ENCODE measurements at regions not wholly inside any gene's neighbourhood (a gene's known extent, or its start where the extent isn't known, plus 50 kb on each side); places are given as distances from the start of the nearest gene placed in this dataset.
"Not testable (repeated sequence)": the region's sequence is repeated elsewhere in the genome, so short reads cannot be mapped to it uniquely, and the experiment has no call there.

- no peak for DNase-seq (ENCODE audit: low read depth)
These were observed 52.7 kb upstream of the PLA2G4A start for GRCh38 chr1:186775881-186776560.

GRCh38 chr1:186775036-186775435 lies 53.7 kb upstream of the PLA2G4A start:
- no peak for DNase-seq (ENCODE audit: low read depth)

- no peak for DNase-seq (ENCODE audit: low read depth)
These were observed 56.5 kb upstream of the PLA2G4A start for GRCh38 chr1:186772228-186772627.

- DNase-seq (ENCODE audit: low read depth), result no peak
These were observed 58.3 kb upstream of the PLA2G4A start for GRCh38 chr1:186770421-186770820.

- DNase-seq (ENCODE audit: low read depth), result no peak
These were observed 59.8 kb upstream of the PLA2G4A start for GRCh38 chr1:186768906-186769305.

- no peak for DNase-seq (ENCODE audit: low read depth)
These were observed 63.3 kb upstream of the PLA2G4A start for GRCh38 chr1:186765446-186765845.

GRCh38 chr1:186763107-186763506 lies 65.6 kb upstream of the PLA2G4A start:
- DNase-seq (ENCODE audit: low read depth), result no peak

GRCh38 chr1:186762653-186763052 lies 66.1 kb upstream of the PLA2G4A start:
- DNase-seq (ENCODE audit: low read depth), result no peak

GRCh38 chr1:186761358-186761757 lies 67.4 kb upstream of the PLA2G4A start:
- no peak for DNase-seq (ENCODE audit: low read depth)

GRCh38 chr1:186760446-186760845 lies 68.3 kb upstream of the PLA2G4A start:
- no peak for DNase-seq (ENCODE audit: low read depth)

GRCh38 chr1:186758896-186759606 lies 69.7 kb upstream of the PLA2G4A start:
- not testable (repeated sequence) for DNase-seq (ENCODE audit: low read depth)

- no peak for DNase-seq (ENCODE audit: low read depth)
These were observed 70.9 kb upstream of the PLA2G4A start for GRCh38 chr1:186757851-186758250.

- no peak for DNase-seq (ENCODE audit: low read depth)
These were observed 74.1 kb upstream of the PLA2G4A start for GRCh38 chr1:186754542-186755145.

- DNase-seq (ENCODE audit: low read depth), result no peak
These were observed 73.0 kb upstream of the PTGS2 start for GRCh38 chr1:186753241-186753640.

- peak; percentile 2 for DNase-seq (ENCODE audit: low read depth)
These were observed 70.0 kb upstream of the PTGS2 start for GRCh38 chr1:186750257-186750656.

- no peak for DNase-seq (ENCODE audit: low read depth)
These were observed 69.6 kb upstream of the PTGS2 start for GRCh38 chr1:186749820-186750219.

GRCh38 chr1:186747661-186748060 lies 67.4 kb upstream of the PTGS2 start:
- DNase-seq (ENCODE audit: low read depth), result no peak

- DNase-seq (ENCODE audit: low read depth), result no peak
These were observed 65.4 kb upstream of the PTGS2 start for GRCh38 chr1:186745531-186746146.

GRCh38 chr1:186741640-186742039 lies 61.4 kb upstream of the PTGS2 start:
- DNase-seq (ENCODE audit: low read depth), result no peak

- no peak for DNase-seq (ENCODE audit: low read depth)
These were observed 60.1 kb upstream of the PTGS2 start for GRCh38 chr1:186740324-186740723.

- DNase-seq (ENCODE audit: low read depth), result no peak
These were observed 59.3 kb upstream of the PTGS2 start for GRCh38 chr1:186739515-186739914.

- DNase-seq (ENCODE audit: low read depth), result no peak
These were observed 58.7 kb upstream of the PTGS2 start for GRCh38 chr1:186738926-186739325.

Data from GM04504 (cell line).